ENCODE measurements at regions not wholly inside any gene's neighbourhood (a gene's known extent, or its start where the extent isn't known, plus 50 kb on each side); places are given as distances from the start of the nearest gene placed in this dataset.

GRCh38 chr13:95404141-95404882 lies 103.1 kb upstream of the ABCC4 start:
- TF ChIP-seq POLR2A (IDR thresholded peaks at IDR 0.05), result no peak
- TF ChIP-seq CTCF (IDR thresholded peaks at IDR 0.05 in 8 of 11, conservative IDR thresholded peaks at IDR 0.05 in 3 of 11), result peak; percentile 61 to 94 (median 89)

All from spleen (tissue), 7 donors.